Memory B cell (primary cell): ENCODE measurements at regions not wholly inside any gene's neighbourhood (a gene's known extent, or its start where the extent isn't known, plus 50 kb on each side); places are given as distances from the start of the nearest gene placed in this dataset.

Source experiments
- ATAC-seq: fragments of 150-1000 bp; cut with Tn5 transposase; 2 replicates; pipeline ENCODE4 v1.10.0; 2021; ENCODE audit warnings: low read depth, mild to moderate bottlenecking, moderate library complexity
- DNase-seq, 2 donors: peaks; one replicate each; pipeline ENCODE4 v3.0.0; 2022; ENCODE audit warnings: low spot score in 2 of 2
- H3K27ac Mint-ChIP-seq: one replicate; pipeline ENCODE4 v1.8.0; 2022; ENCODE audit warnings: mild to moderate bottlenecking, moderate library complexity, mixed read lengths
- H3K27me3 Mint-ChIP-seq: one replicate; pipeline ENCODE4 v1.8.0; 2022; ENCODE audit warnings: mixed read lengths
- H3K36me3 Mint-ChIP-seq: one replicate; pipeline ENCODE4 v1.8.0; 2022; ENCODE audit warnings: mild to moderate bottlenecking, mixed read lengths
- H3K4me1 Mint-ChIP-seq: one replicate; pipeline ENCODE4 v1.8.0; 2022; ENCODE audit warnings: mixed read lengths
- H3K4me3 Mint-ChIP-seq: one replicate; pipeline ENCODE4 v1.8.0; 2022; ENCODE audit warnings: mild to moderate bottlenecking, moderate library complexity, mixed read lengths
- H3K9me3 Mint-ChIP-seq: one replicate; pipeline ENCODE4 v1.8.0; 2022; ENCODE audit warnings: mixed read lengths

DNA sequence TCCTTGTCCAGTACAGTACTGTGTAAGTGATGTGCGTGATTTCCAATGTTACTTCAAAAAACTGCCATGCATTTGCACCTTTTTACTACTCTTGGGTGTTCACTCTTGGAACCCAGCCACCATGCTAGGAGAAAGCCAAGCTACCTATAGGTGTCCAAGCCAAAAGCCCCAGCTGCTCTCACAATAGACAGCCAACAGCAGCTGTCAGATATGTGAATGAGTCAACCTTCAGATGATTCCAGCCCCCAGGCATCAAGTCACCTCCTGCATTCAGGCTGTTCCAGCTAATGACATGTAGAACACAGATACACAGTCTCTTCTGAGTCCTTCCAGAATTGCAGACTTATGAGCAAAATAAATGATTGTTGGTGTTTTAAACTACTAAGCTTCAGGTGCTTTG is 417.7 kb upstream of the TGFBR2 start:
- ATAC-seq (no peak), DNase-seq (no peak)
- Mint-ChIP-seq H3K36me3 (no peaks in the 10 kb centered on the region), H3K27me3 (peaks cover 12% of the 10 kb centered on the region), H3K4me1 (peaks cover 6% of the 10 kb centered on the region), H3K4me3 (no peak overlapping the region), H3K9me3 (no peaks in the 10 kb centered on the region), H3K27ac (no peak overlapping the region)

GRCh38 chr3:30189900-30190299 is 416.5 kb upstream of the TGFBR2 start:
- no peak for DNase-seq
- H3K4me1 Mint-ChIP-seq = peaks cover 6% of the 10 kb centered on the region
- H3K27me3 Mint-ChIP-seq = peaks cover 7% of the 10 kb centered on the region
- no peak overlapping the region for H3K27ac Mint-ChIP-seq
- H3K4me3 Mint-ChIP-seq = no peak overlapping the region
- no peaks in the 10 kb centered on the region for H3K36me3 Mint-ChIP-seq
- no peaks in the 10 kb centered on the region for H3K9me3 Mint-ChIP-seq
- no peak for ATAC-seq

GRCh38 chr3:30193625-30194044 is 412.8 kb upstream of the TGFBR2 start:
- H3K36me3 Mint-ChIP-seq = no peaks in the 10 kb centered on the region
- ATAC-seq = peak; percentile 44
- no peaks in the 10 kb centered on the region for H3K27me3 Mint-ChIP-seq
- no peaks in the 10 kb centered on the region for H3K9me3 Mint-ChIP-seq
- H3K4me1 Mint-ChIP-seq = peaks cover 18% of the 10 kb centered on the region
- H3K27ac Mint-ChIP-seq = no peak overlapping the region
- DNase-seq = no peak
- no peak overlapping the region for H3K4me3 Mint-ChIP-seq

GRCh38 chr3:30195352-30195751 is 411.0 kb upstream of the TGFBR2 start:
- Mint-ChIP-seq H3K9me3 (no peaks in the 10 kb centered on the region), H3K4me1 (peaks cover 18% of the 10 kb centered on the region), H3K4me3 (no peak overlapping the region), H3K27ac (no peak overlapping the region), H3K27me3 (peaks cover under 1% of the 10 kb centered on the region), H3K36me3 (no peaks in the 10 kb centered on the region)
- no peak for DNase-seq
- no peak for ATAC-seq

DNA sequence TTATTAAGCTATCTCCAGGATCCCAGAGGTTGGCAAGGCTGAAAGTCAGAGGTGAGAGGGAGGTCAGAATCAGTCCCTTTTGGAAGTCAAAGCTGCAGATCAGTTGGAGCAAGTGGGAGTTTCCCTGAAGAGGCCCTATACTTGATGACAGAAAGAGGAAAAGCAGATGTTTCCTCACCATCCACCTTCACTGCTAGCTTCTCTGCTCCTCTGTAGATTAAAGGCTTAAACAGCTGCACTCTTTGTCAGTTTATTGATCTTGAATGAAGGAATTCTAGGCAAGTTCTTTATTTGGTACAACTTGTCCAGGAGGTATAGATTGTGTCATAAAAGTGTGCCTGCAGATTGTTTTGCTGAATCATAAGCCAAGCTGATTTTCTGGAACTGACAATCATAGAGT is 408.2 kb upstream of the TGFBR2 start:
- DNase-seq (no peak), ATAC-seq (no peak)
- H3K4me3 Mint-ChIP-seq = no peak overlapping the region
- H3K36me3 Mint-ChIP-seq = no peaks in the 10 kb centered on the region
- H3K27ac Mint-ChIP-seq = no peak overlapping the region
- H3K9me3 Mint-ChIP-seq = no peaks in the 10 kb centered on the region
- peaks cover 16% of the 10 kb centered on the region for H3K4me1 Mint-ChIP-seq
- peaks cover 1% of the 10 kb centered on the region for H3K27me3 Mint-ChIP-seq

- H3K36me3 Mint-ChIP-seq = no peaks in the 10 kb centered on the region
- H3K4me1 Mint-ChIP-seq = peaks cover 12% of the 10 kb centered on the region
- H3K9me3 Mint-ChIP-seq = no peaks in the 10 kb centered on the region
- H3K27ac Mint-ChIP-seq = no peak overlapping the region
- peak; percentile 35 for ATAC-seq
- no peak overlapping the region for H3K4me3 Mint-ChIP-seq
- H3K27me3 Mint-ChIP-seq = peaks cover 1% of the 10 kb centered on the region
- peak; percentile 42 to 54 for DNase-seq
Observed at GRCh38 chr3:30199096-30199759, 407.2 kb upstream of the TGFBR2 start.

GRCh38 chr3:30199855-30200254 is 406.5 kb upstream of the TGFBR2 start:
- peaks cover 1% of the 10 kb centered on the region for H3K27me3 Mint-ChIP-seq
- ATAC-seq = no peak

DNA sequence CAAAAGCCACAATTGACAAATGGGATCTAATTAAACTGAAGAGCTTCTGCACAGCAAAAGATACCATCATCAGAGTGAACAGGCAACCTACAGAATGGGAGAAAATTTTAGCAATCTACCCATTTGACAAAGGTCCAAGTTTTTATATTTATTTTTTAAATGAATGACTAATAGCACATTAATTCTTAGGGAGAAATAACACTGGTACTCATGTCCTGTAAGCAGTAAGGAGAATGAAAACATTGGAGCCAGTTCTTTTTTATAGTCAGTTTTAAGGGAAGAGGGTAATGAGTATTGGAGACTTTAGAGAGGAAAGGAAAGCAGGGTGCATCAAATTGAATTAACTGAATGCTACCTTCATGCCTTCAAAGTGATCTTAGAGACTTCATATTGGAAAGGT is 404.7 kb upstream of the TGFBR2 start:
- H3K36me3 Mint-ChIP-seq = no peaks in the 10 kb centered on the region
- H3K27ac Mint-ChIP-seq = no peak overlapping the region
- ATAC-seq = no peak
- no peaks in the 10 kb centered on the region for H3K9me3 Mint-ChIP-seq
- H3K4me3 Mint-ChIP-seq = no peak overlapping the region
- no peak for DNase-seq
- peaks cover 12% of the 10 kb centered on the region for H3K4me1 Mint-ChIP-seq
- peaks cover 1% of the 10 kb centered on the region for H3K27me3 Mint-ChIP-seq

More at GRCh38 chr3:30199855-30200254, 406.5 kb upstream of the TGFBR2 start:
- no peak overlapping the region for H3K27ac Mint-ChIP-seq
- H3K9me3 Mint-ChIP-seq = no peaks in the 10 kb centered on the region
- H3K36me3 Mint-ChIP-seq = no peaks in the 10 kb centered on the region
- no peak for DNase-seq
- peaks cover 12% of the 10 kb centered on the region for H3K4me1 Mint-ChIP-seq
- no peak overlapping the region for H3K4me3 Mint-ChIP-seq

DNA sequence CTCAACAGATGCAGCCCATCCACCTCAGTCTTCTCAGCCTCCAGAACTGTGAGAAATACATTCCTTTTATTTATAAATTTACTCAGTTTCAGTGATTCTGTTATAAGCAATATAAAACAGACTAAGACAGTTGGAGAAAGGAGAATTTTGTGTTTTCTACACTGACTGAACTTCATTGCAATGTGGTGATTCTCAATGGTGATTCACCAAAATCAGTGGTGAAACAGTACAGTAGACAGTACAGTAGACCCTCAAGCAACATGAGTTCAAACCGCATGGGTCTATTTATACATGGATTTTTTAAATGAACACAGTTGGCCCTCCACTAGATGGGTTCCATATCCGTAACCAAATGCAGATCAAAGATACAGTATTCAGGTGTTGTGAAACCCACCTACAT is 403.1 kb upstream of the TGFBR2 start:
- Mint-ChIP-seq H3K9me3 (no peaks in the 10 kb centered on the region), H3K4me1 (peaks cover 6% of the 10 kb centered on the region), H3K27me3 (peaks cover 1% of the 10 kb centered on the region), H3K4me3 (no peak overlapping the region), H3K36me3 (no peaks in the 10 kb centered on the region), H3K27ac (no peak overlapping the region)
- DNase-seq = no peak
- ATAC-seq = no peak

GRCh38 chr3:30204126-30204525 is 402.3 kb upstream of the TGFBR2 start:
- no peak overlapping the region for H3K4me3 Mint-ChIP-seq
- no peaks in the 10 kb centered on the region for H3K36me3 Mint-ChIP-seq
- no peaks in the 10 kb centered on the region for H3K9me3 Mint-ChIP-seq
- H3K27me3 Mint-ChIP-seq = peaks cover 1% of the 10 kb centered on the region
- H3K4me1 Mint-ChIP-seq = peaks cover 6% of the 10 kb centered on the region
- no peak for ATAC-seq
- no peak overlapping the region for H3K27ac Mint-ChIP-seq
- no peak for DNase-seq

- no peaks in the 10 kb centered on the region for H3K27me3 Mint-ChIP-seq
Observed at GRCh38 chr3:30206051-30206450, 400.4 kb upstream of the TGFBR2 start.

DNA sequence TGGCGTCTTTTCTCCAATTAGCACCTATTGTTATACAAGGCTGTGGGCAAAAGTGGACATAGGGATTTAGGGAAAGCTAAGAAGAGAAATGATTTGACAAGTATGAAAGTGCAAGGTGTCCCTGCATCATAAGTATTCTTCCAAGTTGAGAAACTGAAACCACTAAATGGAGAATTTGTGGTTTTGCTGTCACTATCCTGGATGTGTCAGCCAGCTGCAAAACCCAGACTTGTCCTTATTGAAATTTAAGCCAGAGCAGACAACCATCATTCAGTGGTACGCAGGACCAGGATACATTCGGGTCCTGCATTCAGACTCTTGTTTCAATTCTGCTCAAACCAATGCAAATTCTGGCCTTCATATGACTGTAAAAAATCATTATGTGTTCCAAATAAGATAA is 384.8 kb upstream of the TGFBR2 start:
- ATAC-seq (peak; percentile 26), DNase-seq (no peak)
- peaks cover 9% of the 10 kb centered on the region for H3K27me3 Mint-ChIP-seq
- no peak overlapping the region for H3K4me3 Mint-ChIP-seq
- H3K4me1 Mint-ChIP-seq = peaks cover 7% of the 10 kb centered on the region
- H3K9me3 Mint-ChIP-seq = peaks cover 5% of the 10 kb centered on the region
- peaks cover 7% of the 10 kb centered on the region for H3K36me3 Mint-ChIP-seq
- no peak overlapping the region for H3K27ac Mint-ChIP-seq

More at GRCh38 chr3:30206051-30206450, 400.4 kb upstream of the TGFBR2 start:
- Mint-ChIP-seq H3K36me3 (no peaks in the 10 kb centered on the region), H3K4me3 (no peak overlapping the region), H3K27ac (no peak overlapping the region), H3K9me3 (no peaks in the 10 kb centered on the region), H3K4me1 (peaks cover 9% of the 10 kb centered on the region)
- DNase-seq (no peak), ATAC-seq (no peak)

GRCh38 chr3:30222441-30222840 is 384.0 kb upstream of the TGFBR2 start:
- H3K9me3 Mint-ChIP-seq = peaks cover 3% of the 10 kb centered on the region
- no peak overlapping the region for H3K27ac Mint-ChIP-seq
- no peak overlapping the region for H3K4me3 Mint-ChIP-seq
- H3K36me3 Mint-ChIP-seq = peaks cover 6% of the 10 kb centered on the region
- peaks cover 9% of the 10 kb centered on the region for H3K27me3 Mint-ChIP-seq
- no peak for DNase-seq
- H3K4me1 Mint-ChIP-seq = peaks cover 7% of the 10 kb centered on the region
- ATAC-seq = no peak

- DNase-seq = no peak
Observed at GRCh38 chr3:30225021-30225420, 381.4 kb upstream of the TGFBR2 start.

DNA sequence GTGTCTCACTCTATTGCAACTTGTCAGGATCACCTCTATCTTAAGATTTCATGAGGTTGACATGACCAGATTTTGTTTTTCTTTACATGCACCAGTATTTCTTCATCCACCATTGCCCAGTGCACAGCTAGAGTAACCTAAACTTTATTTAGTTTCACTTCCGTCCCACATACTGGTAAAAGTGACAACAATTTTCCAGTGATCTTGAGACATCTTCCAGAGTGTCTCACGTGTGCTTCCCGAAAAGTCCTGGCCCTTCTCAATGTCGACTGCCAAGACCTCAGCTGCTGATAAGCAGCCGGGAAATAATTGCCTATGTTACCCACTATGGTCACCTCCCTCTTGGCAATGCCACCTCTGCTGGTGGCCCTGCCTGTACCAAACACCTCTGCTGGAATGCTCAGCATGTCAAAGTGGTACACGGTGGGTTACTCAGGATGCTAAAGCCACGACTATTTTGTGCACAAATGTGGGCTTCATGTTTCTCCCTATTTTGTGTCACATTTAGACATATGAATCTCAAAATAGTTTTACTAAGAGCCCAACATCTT is 379.7 kb upstream of the TGFBR2 start:
- Mint-ChIP-seq H3K9me3 (no peaks in the 10 kb centered on the region), H3K36me3 (peaks cover 3% of the 10 kb centered on the region), H3K27me3 (peaks cover 2% of the 10 kb centered on the region)

More at GRCh38 chr3:30225021-30225420, 381.4 kb upstream of the TGFBR2 start:
- no peak for ATAC-seq
- Mint-ChIP-seq H3K36me3 (peaks cover 3% of the 10 kb centered on the region), H3K9me3 (no peaks in the 10 kb centered on the region), H3K27ac (no peak overlapping the region), H3K4me3 (no peak overlapping the region), H3K4me1 (peaks cover 7% of the 10 kb centered on the region), H3K27me3 (peaks cover 2% of the 10 kb centered on the region)

More for the DNA sequence above, 379.7 kb upstream of the TGFBR2 start:
- Mint-ChIP-seq H3K27ac (no peak overlapping the region), H3K4me1 (peaks cover 3% of the 10 kb centered on the region), H3K4me3 (no peak overlapping the region)
- DNase-seq = no peak
- no peak for ATAC-seq
